KOPT-K1 (cell line): ENCODE measurements at regions not wholly inside any gene's neighbourhood (a gene's known extent, or its start where the extent isn't known, plus 50 kb on each side); places are given as distances from the start of the nearest gene placed in this dataset.

Experiments
- H3K27ac ChIP-seq: fragments of 200-600 bp; sonication (generic); 2 replicates; pipeline ENCODE4 v1.5.1; 2016; ENCODE audit warnings: antibody characterized with exemption, mild to moderate bottlenecking, low read depth, low read length; ENCODE audit not compliant: poor library complexity, severe bottlenecking
- H3K36me3 ChIP-seq: fragments of 200-600 bp; sonication (generic); 2 replicates; pipeline ENCODE4 v1.5.1; 2017; ENCODE audit warnings: antibody characterized with exemption, mild to moderate bottlenecking, low read length, moderate library complexity; ENCODE audit not compliant: insufficient read depth
- H3K9me3 ChIP-seq: fragments of 200-600 bp; sonication (generic); 2 replicates; pipeline ENCODE4 v1.5.1; 2017; ENCODE audit warnings: antibody characterized with exemption, low read length, mild to moderate bottlenecking; ENCODE audit not compliant: insufficient read depth, poor library complexity, severe bottlenecking

DNA sequence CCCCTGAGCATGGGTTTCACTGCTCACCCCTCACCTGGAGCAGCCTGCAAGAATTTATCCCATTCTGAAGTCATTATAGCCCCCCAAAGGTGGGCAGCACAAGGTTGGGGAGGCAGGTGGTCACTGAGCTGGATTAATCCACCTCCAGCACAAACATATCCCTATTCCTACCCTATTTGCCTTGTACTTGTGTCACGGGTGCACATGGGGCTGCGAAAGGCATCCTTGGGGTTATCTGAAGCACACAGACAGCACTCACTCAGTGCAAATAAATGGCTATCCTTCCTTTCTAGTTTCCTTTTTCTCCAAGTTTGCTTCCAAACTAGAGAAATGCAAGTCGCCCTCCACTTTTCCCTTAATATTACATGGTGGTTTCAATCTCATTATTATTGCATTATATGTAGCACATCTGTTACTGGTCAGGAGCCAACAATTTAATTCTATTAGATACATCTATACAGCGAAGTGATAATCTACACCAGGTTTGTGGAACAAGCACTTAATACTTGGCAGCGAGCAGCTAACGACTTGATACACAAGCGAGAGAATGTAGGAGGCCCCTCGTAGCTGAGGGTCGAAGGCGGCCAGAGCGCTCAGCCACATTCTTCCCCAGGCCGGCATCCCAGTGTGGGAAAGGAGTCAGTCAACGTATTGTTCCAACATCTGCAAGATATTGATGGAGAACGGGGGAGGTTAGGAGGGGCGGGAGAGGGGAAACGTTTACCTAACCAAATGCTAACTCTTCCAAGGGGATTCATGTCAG lies 121.3 kb upstream of the HABP2 start:
- no peak overlapping the region for H3K27ac ChIP-seq
- no peaks in the 10 kb centered on the region for H3K36me3 ChIP-seq
- peaks cover 9% of the 10 kb centered on the region for H3K9me3 ChIP-seq

GRCh38 chr10:113433711-113434110 lies 119.1 kb upstream of the HABP2 start:
- Histone ChIP-seq H3K36me3 (no peaks in the 10 kb centered on the region), H3K9me3 (peaks cover 9% of the 10 kb centered on the region), H3K27ac (no peak overlapping the region)

DNA sequence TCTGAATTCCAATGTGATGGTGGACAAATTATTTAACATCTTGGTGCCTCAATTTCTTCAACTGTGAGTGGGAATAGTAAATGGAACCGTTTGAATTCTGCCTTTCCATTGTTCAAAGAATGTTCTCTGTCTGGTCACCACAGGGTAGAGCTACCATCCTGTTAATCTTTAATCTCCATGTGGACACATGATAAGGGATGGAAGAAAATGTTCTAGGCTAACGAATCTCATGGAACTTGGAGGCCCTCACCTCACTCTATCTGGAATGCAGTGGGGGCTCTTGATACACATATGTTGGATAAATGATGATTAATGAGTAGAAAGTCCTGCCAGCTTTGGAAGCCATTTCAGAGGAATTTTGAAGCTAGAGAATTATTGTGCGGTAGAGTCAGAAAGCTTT lies 118.5 kb upstream of the HABP2 start:
- H3K36me3 ChIP-seq = no peaks in the 10 kb centered on the region
- H3K27ac ChIP-seq = no peak overlapping the region
- H3K9me3 ChIP-seq = peaks cover 9% of the 10 kb centered on the region

- H3K36me3 ChIP-seq = no peaks in the 10 kb centered on the region
- peaks cover 9% of the 10 kb centered on the region for H3K9me3 ChIP-seq
- no peak overlapping the region for H3K27ac ChIP-seq
Observed at GRCh38 chr10:113434950-113435349, 117.9 kb upstream of the HABP2 start.

- H3K36me3 ChIP-seq = no peaks in the 10 kb centered on the region
- peaks cover 2% of the 10 kb centered on the region for H3K9me3 ChIP-seq
- no peak overlapping the region for H3K27ac ChIP-seq
Observed at GRCh38 chr10:113435881-113436280, 117.0 kb upstream of the HABP2 start.

DNA sequence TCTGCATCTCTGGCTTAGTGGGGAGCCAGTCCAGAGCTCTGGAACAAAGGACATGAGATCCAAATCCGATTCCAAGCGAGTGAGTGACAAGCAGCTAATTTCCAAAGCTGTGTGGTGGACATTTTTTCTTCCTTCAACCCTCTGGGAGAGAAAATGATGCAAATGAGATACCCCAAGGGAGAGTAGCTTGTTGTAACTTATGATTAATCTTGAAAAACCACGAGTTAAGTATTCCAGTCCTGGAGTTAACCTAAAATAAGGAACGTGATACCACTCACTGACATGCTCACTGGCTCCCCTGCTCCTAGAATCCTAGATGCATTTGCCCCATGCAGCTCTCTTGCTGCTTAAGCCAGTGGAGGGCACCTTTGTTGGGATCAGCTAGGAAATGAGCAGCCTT lies 116.0 kb upstream of the HABP2 start:
- Histone ChIP-seq H3K9me3 (no peaks in the 10 kb centered on the region), H3K27ac (no peak overlapping the region)

DNA sequence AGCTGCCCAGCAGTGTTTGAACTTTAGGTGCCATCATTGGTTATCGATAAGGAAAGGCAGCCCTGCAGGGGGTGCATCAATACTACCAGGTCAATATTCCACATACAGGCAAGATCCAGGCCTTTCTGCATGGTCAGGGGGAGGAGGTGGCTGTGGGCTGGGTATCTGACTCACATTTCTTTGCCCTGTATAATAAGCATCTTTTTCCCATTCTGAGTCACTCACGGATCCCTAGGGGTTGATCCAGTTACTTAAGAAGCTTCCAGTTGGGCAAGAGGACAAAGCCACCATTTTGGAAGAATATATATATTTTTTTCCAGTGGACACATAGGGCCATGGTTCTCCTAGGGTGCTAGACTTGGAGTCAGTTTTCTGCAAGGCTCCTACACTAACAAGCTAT lies 114.2 kb upstream of the HABP2 start:
- Histone ChIP-seq H3K36me3 (no peaks in the 10 kb centered on the region), H3K27ac (no peak overlapping the region), H3K9me3 (no peaks in the 10 kb centered on the region)

More for the DNA sequence above, 116.0 kb upstream of the HABP2 start:
- H3K36me3 ChIP-seq = no peaks in the 10 kb centered on the region

DNA sequence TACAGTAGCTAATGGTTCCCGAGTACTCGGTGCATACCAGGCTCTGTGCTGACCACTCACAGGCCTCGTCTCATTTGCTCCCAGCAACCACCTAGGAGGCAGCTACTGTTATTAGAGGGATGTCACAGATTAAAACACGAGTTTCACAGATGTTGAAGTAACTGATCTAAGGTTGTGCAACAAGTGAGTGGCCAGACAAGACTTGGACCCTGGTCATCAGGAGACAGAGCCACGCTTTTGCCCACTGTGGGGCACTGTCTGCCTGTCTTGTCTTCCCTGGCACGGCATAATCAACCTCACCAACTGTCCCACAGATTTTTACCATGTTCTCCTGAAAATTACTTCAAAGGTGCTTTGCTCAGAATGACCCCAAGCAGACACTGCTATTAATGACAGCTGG lies 111.6 kb upstream of the HABP2 start:
- Histone ChIP-seq H3K9me3 (no peaks in the 10 kb centered on the region), H3K36me3 (no peaks in the 10 kb centered on the region), H3K27ac (no peak overlapping the region)

- H3K27ac ChIP-seq = no peak overlapping the region
- H3K9me3 ChIP-seq = no peaks in the 10 kb centered on the region
- no peaks in the 10 kb centered on the region for H3K36me3 ChIP-seq
Observed at GRCh38 chr10:113441686-113442270, 111.1 kb upstream of the HABP2 start.

DNA sequence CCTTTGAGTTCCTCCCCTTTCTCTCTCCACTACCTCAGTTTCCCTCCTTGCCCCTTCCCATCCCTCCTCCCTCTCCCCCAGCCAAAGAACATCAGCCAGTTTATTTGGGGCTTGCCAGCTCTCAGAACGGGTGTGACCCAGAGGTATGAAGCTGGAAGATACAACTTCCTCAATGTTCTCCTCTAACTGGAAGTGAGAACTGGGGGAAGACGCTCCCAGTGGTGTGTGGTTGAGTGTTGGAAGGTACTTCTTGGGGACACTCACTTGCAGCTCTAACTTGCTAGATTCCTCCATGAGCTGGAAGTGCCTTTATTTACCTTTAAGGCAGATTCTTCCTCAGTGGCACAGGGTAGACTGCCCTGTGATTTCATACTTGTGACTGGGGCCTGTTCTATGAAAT lies 110.5 kb upstream of the HABP2 start:
- Histone ChIP-seq H3K9me3 (no peaks in the 10 kb centered on the region), H3K36me3 (no peaks in the 10 kb centered on the region), H3K27ac (no peak overlapping the region)

- Histone ChIP-seq H3K27ac (no peak overlapping the region), H3K9me3 (no peaks in the 10 kb centered on the region), H3K36me3 (no peaks in the 10 kb centered on the region)
Observed at GRCh38 chr10:113443141-113443925, 109.5 kb upstream of the HABP2 start.

- Histone ChIP-seq H3K36me3 (no peaks in the 10 kb centered on the region), H3K9me3 (no peaks in the 10 kb centered on the region), H3K27ac (no peak overlapping the region)
Observed at GRCh38 chr10:113444766-113445365, 108.0 kb upstream of the HABP2 start.

GRCh38 chr10:113445736-113446135 lies 107.1 kb upstream of the HABP2 start:
- H3K27ac ChIP-seq = no peak overlapping the region
- no peaks in the 10 kb centered on the region for H3K9me3 ChIP-seq
- no peaks in the 10 kb centered on the region for H3K36me3 ChIP-seq

- Histone ChIP-seq H3K9me3 (no peaks in the 10 kb centered on the region), H3K36me3 (no peaks in the 10 kb centered on the region)
Observed at GRCh38 chr10:113446739-113447138, 106.1 kb upstream of the HABP2 start.

DNA sequence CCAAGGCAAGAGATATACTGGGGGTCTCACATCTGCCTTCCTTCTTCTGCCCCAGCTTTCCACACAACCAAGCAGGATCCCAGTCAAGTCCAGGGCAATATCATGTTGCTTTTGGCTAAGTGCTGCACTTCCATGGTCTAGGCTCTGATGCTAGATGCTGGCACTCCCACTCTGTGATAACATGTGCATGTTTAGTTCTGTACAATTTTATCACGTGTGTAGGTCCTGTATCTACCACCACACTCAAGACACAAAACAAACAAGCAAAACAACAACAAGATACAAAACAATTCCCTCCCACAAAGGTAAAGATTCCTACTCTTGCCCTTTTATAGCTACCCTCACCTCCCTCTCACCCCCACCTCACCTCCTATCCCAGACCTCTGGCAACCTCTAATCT lies 105.6 kb upstream of the HABP2 start:
- H3K36me3 ChIP-seq = no peaks in the 10 kb centered on the region
- no peaks in the 10 kb centered on the region for H3K9me3 ChIP-seq

More at GRCh38 chr10:113446739-113447138, 106.1 kb upstream of the HABP2 start:
- no peak overlapping the region for H3K27ac ChIP-seq

More for the DNA sequence above, 105.6 kb upstream of the HABP2 start:
- no peak overlapping the region for H3K27ac ChIP-seq
